ENCODE measurements at regions not wholly inside any gene's neighbourhood (a gene's known extent, or its start where the extent isn't known, plus 50 kb on each side); places are given as distances from the start of the nearest gene placed in this dataset.

- no peak overlapping the region for H3K9ac ChIP-seq (ENCODE audit: low read depth in 1 of 2, low read length in 2 of 2)
- DNase-seq (ENCODE audit: low spot score), result no peak
- WGBS, result 61% methylated on average over 11 of the region's 11 CpGs
- H3K27me3 ChIP-seq (ENCODE audit: control insufficient read depth in 4 of 4, insufficient read depth in 4 of 4, low read length in 3 of 4), result no peaks in the 10 kb centered on the region
- no peak overlapping the region for H3K4me3 ChIP-seq (ENCODE audit: low read depth in 1 of 3, low read length in 3 of 3)
- no peak overlapping the region for H3K27ac ChIP-seq (ENCODE audit: low read depth in 1 of 2, low read length in 2 of 2)
- no peaks in the 10 kb centered on the region for H3K36me3 ChIP-seq (ENCODE audit: control insufficient read depth in 4 of 4, insufficient read depth in 3 of 4, low read depth in 1 of 4, low read length in 3 of 4)
- H3K9me3 ChIP-seq (ENCODE audit: control insufficient read depth in 4 of 4, low read length in 3 of 4), result no peaks in the 10 kb centered on the region
- TF ChIP-seq TAF1 (conservative IDR thresholded peaks at IDR 0.05) (no peak), EGR1 (IDR thresholded peaks at IDR 0.05; ENCODE audit: low read depth in 2 of 2) (no peak), GABPA (IDR thresholded peaks at IDR 0.05 in 1 of 2, conservative IDR thresholded peaks at IDR 0.05 in 1 of 2) (no peak), MAX (IDR thresholded peaks at IDR 0.05) (no peak)
- no peaks in the 10 kb centered on the region for H3K4me1 ChIP-seq (ENCODE audit: control insufficient read depth in 4 of 4, insufficient read depth in 4 of 4, low read length in 3 of 4)
Measured at GRCh38 chr2:129467012-129467779, 512.3 kb upstream of the RAB6C start.

GRCh38 chr2:129467941-129468340 is 511.5 kb upstream of the RAB6C start:
- Histone ChIP-seq H3K9ac (ENCODE audit: low read depth in 1 of 2, low read length in 2 of 2) (no peak overlapping the region), H3K27me3 (ENCODE audit: control insufficient read depth in 4 of 4, insufficient read depth in 4 of 4, low read length in 3 of 4) (no peaks in the 10 kb centered on the region), H3K36me3 (ENCODE audit: control insufficient read depth in 4 of 4, insufficient read depth in 3 of 4, low read depth in 1 of 4, low read length in 3 of 4) (no peaks in the 10 kb centered on the region), H3K27ac (ENCODE audit: low read depth in 1 of 2, low read length in 2 of 2) (no peak overlapping the region), H3K4me3 (ENCODE audit: low read depth in 1 of 3, low read length in 3 of 3) (no peak overlapping the region), H3K9me3 (ENCODE audit: control insufficient read depth in 4 of 4, low read length in 3 of 4) (no peaks in the 10 kb centered on the region), H3K4me1 (ENCODE audit: control insufficient read depth in 4 of 4, insufficient read depth in 4 of 4, low read length in 3 of 4) (no peaks in the 10 kb centered on the region)
- DNase-seq (ENCODE audit: low spot score), result no peak
- TF ChIP-seq YY1 (IDR thresholded peaks at IDR 0.05), result no peak
- 60% methylated on average over 3 of the region's 3 CpGs for WGBS

GRCh38 chr2:129468879-129469278 is 510.6 kb upstream of the RAB6C start:
- TF ChIP-seq EGR1 (IDR thresholded peaks at IDR 0.05; ENCODE audit: low read depth in 2 of 2) (no peak), REST (IDR thresholded peaks at IDR 0.05) (no peak), ATF3 (IDR thresholded peaks at IDR 0.05) (no peak), YY1 (IDR thresholded peaks at IDR 0.05) (no peak), HNF4A (conservative IDR thresholded peaks at IDR 0.05) (no peak), MAX (IDR thresholded peaks at IDR 0.05) (no peak), TAF1 (conservative IDR thresholded peaks at IDR 0.05) (no peak), JUND (IDR thresholded peaks at IDR 0.05) (no peak), FOXA1 (IDR thresholded peaks at IDR 0.05) (no peak), RAD21 (IDR thresholded peaks at IDR 0.05) (no peak), NR2F2 (IDR thresholded peaks at IDR 0.05) (no peak), ZBTB33 (IDR thresholded peaks at IDR 0.05) (no peak), SP1 (IDR thresholded peaks at IDR 0.05) (no peak), HNF4G (IDR thresholded peaks at IDR 0.05) (no peak), CTCF (IDR thresholded peaks at IDR 0.05; ENCODE audit: low read depth, low read length, missing input control) (no peak), FOXA2 (IDR thresholded peaks at IDR 0.05) (no peak), GABPA (IDR thresholded peaks at IDR 0.05 in 1 of 2, conservative IDR thresholded peaks at IDR 0.05 in 1 of 2) (no peak), RXRA (IDR thresholded peaks at IDR 0.05) (no peak)
- no peaks in the 10 kb centered on the region for H3K36me3 ChIP-seq (ENCODE audit: control insufficient read depth in 4 of 4, insufficient read depth in 3 of 4, low read depth in 1 of 4, low read length in 3 of 4)
- H3K27me3 ChIP-seq (ENCODE audit: control insufficient read depth in 4 of 4, insufficient read depth in 4 of 4, low read length in 3 of 4), result no peaks in the 10 kb centered on the region
- H3K27ac ChIP-seq (ENCODE audit: low read depth in 1 of 2, low read length in 2 of 2), result no peak overlapping the region
- DNase-seq (ENCODE audit: low spot score), result no peak
- no peak overlapping the region for H3K4me3 ChIP-seq (ENCODE audit: low read depth in 1 of 3, low read length in 3 of 3)
- 88% methylated on average over 5 of the region's 5 CpGs for WGBS
- no peaks in the 10 kb centered on the region for H3K4me1 ChIP-seq (ENCODE audit: control insufficient read depth in 4 of 4, insufficient read depth in 4 of 4, low read length in 3 of 4)
- no peak overlapping the region for H3K9ac ChIP-seq (ENCODE audit: low read depth in 1 of 2, low read length in 2 of 2)
- no peaks in the 10 kb centered on the region for H3K9me3 ChIP-seq (ENCODE audit: control insufficient read depth in 4 of 4, low read length in 3 of 4)

Measured in liver (tissue), 8 donors.